Endothelial cell of umbilical vein (primary cell): ENCODE measurements at regions not wholly inside any gene's neighbourhood (a gene's known extent, or its start where the extent isn't known, plus 50 kb on each side); places are given as distances from the start of the nearest gene placed in this dataset.

Experiments used
- BruUV-seq: library from RNA; stranded (reverse); fragments of 400-500 nt; replicated peaks from 2 replicates; lab custom pipeline; 2021; lab: Mats Ljungman, UMichigan
- CTCF ChIA-PET: fragments of 300-600, 350-600 bp; sonication (Branson Sonifier 250); formaldehyde crosslinking; loops from one replicate; lab custom pipeline; 2021; ENCODE audit warnings: antibody characterized with exemption, inconsistent platforms; lab: Charles Lee
- POLR2A ChIA-PET: fragments of 300-600, 350-600 bp; sonication (Branson Sonifier 250); formaldehyde crosslinking; loops from one replicate; lab custom pipeline; 2021; ENCODE audit warnings: antibody characterized with exemption, inconsistent platforms; lab: Charles Lee
- DNase-seq: peaks from one replicate; pipeline ENCODE4 v3.0.0-alpha.2; 2011; ENCODE audit warnings: low read depth, low spot score
- FAIRE-seq: peaks from 2 replicates; lab custom pipeline; 2011; peaks lifted over from hg19 to GRCh38; lab: Jason Lieb, UNC
- H2AFZ ChIP-seq: 2 replicates; pipeline ENCODE4 v1.6.0; 2012; ENCODE audit warnings: low read depth, low read length, control low read depth, inconsistent platforms
- H3K27ac ChIP-seq: 2 replicates; pipeline ENCODE4 v1.5.1; 2011; ENCODE audit warnings: low read depth, mild to moderate bottlenecking, control low read depth, low read length, moderate library complexity; ENCODE audit not compliant: insufficient read depth
- H3K27me3 ChIP-seq, 2 experiments: 2 replicates each; pipeline versions ENCODE4 v1.6.0 to v1.6.1; 2011; ENCODE audit warnings: low read length in 2 of 2, mixed read lengths in 1 of 2; ENCODE audit not compliant: control insufficient read depth in 2 of 2, insufficient read depth in 2 of 2
- H3K36me3 ChIP-seq, 2 experiments: 2 replicates in 1 of 2; 3 replicates in 1 of 2; pipeline ENCODE4 v1.5.1; 2011; ENCODE audit warnings: low read length in 2 of 2, mild to moderate bottlenecking in 1 of 2, moderate library complexity in 1 of 2; ENCODE audit not compliant: control insufficient read depth in 2 of 2, insufficient read depth in 2 of 2; ENCODE audit errors: extremely low read depth in 1 of 2
- H3K4me1 ChIP-seq: 3 replicates; pipeline ENCODE4 v1.5.1; 2011; ENCODE audit warnings: mild to moderate bottlenecking, low read length; ENCODE audit not compliant: control insufficient read depth, insufficient read depth; ENCODE audit errors: extremely low read depth
- H3K4me2 ChIP-seq: 2 replicates; pipeline ENCODE4 v1.6.1; 2011; ENCODE audit warnings: low read length, control low read depth, mixed read lengths; ENCODE audit not compliant: insufficient read depth
- H3K4me3 ChIP-seq, 3 experiments: fragments of 200-600 bp in 1 of 3; sonication (generic), shearing (Covaris generic) in 1 of 3; replicated peaks in 1 of 3; 2 replicates each; pipeline ENCODE4 v1.5.1; 2011 to 2016; ENCODE audit warnings: control low read depth in 3 of 3, low read length in 3 of 3, mild to moderate bottlenecking in 2 of 3, inconsistent platforms in 1 of 3, low read depth in 1 of 3, moderate library complexity in 1 of 3; ENCODE audit not compliant: insufficient read depth in 1 of 3
- H3K79me2 ChIP-seq: 2 replicates; pipeline ENCODE4 v1.6.0; 2012; ENCODE audit warnings: low read length, inconsistent platforms; ENCODE audit not compliant: control insufficient read depth, insufficient read depth
- H3K9ac ChIP-seq: replicated peaks from 2 replicates; pipeline ENCODE3; 2011; ENCODE audit warnings: low read length, control low read depth; ENCODE audit not compliant: insufficient read depth; ENCODE audit errors: extremely low read depth
- H3K9me1 ChIP-seq: replicated peaks from 3 replicates; pipeline ENCODE4 v1.6.0; 2011; ENCODE audit warnings: mild to moderate bottlenecking, low read length; ENCODE audit not compliant: control insufficient read depth, insufficient read depth; ENCODE audit errors: extremely low read depth
- H3K9me3 ChIP-seq: replicated peaks from 2 replicates; pipeline ENCODE4 v1.5.1; 2012; ENCODE audit warnings: low read length, inconsistent platforms; ENCODE audit not compliant: control insufficient read depth, insufficient read depth
- H4K20me1 ChIP-seq: replicated peaks from 2 replicates; pipeline ENCODE3; 2011; ENCODE audit warnings: mild to moderate bottlenecking, low read length; ENCODE audit not compliant: control insufficient read depth, insufficient read depth; ENCODE audit errors: extremely low read depth
- EZH2 ChIP-seq: IDR thresholded peaks from 2 replicates; pipeline ENCODE4 v1.6.1; 2012; ENCODE audit warnings: borderline replicate concordance, low read depth, mild to moderate bottlenecking, moderate library complexity, low read length, inconsistent platforms; ENCODE audit not compliant: severe bottlenecking
- FOS ChIP-seq: IDR thresholded peaks from 2 replicates; pipeline ENCODE4 v1.6.1; 2011; ENCODE audit warnings: mild to moderate bottlenecking, low read length, moderate library complexity, borderline replicate concordance; ENCODE audit not compliant: insufficient read depth
- GATA2 ChIP-seq: IDR thresholded peaks from 2 replicates; pipeline ENCODE4 v1.7.0; 2011; ENCODE audit warnings: low read depth, mild to moderate bottlenecking, moderate library complexity, mixed read lengths, low read length; ENCODE audit not compliant: insufficient read length, insufficient read depth
- JUN ChIP-seq: IDR thresholded peaks from 2 replicates; pipeline ENCODE4 v1.6.1; 2011; ENCODE audit warnings: borderline replicate concordance, low read depth; ENCODE audit not compliant: insufficient read length, insufficient read depth
- MYC ChIP-seq: IDR thresholded peaks from one replicate; pipeline ENCODE4 v1.6.1; 2011; ENCODE audit warnings: mild to moderate bottlenecking, low read depth, low read length
- POLR2A ChIP-seq: IDR thresholded peaks from 2 replicates; pipeline ENCODE4 v1.6.1; 2012; ENCODE audit warnings: low read depth, mild to moderate bottlenecking, control low read depth, low read length
- POLR2AphosphoS5 ChIP-seq: IDR thresholded peaks from 2 replicates; pipeline ENCODE4 v1.6.1; 2012; ENCODE audit warnings: low read depth, mild to moderate bottlenecking, control low read depth, low read length, moderate library complexity; ENCODE audit not compliant: insufficient read depth
- dilution Hi-C: fragments of 300-500 bp; cut with MboI; formaldehyde crosslinking; loops from one replicate; pipeline ENCODE4 v1.15.0; 2019; ENCODE audit warnings: low sequenced_read_pairs; ENCODE audit not compliant: extremely low pct_ligation_motif_present
- intact Hi-C: fragments of 100-400 bp; cut with micrococcal nuclease; formaldehyde crosslinking; loops from one replicate; pipeline ENCODE4 v1.10.0; 2022
- TF ChIP-seq, protein P1 (sequence below): IDR thresholded peaks from 2 replicates; pipeline ENCODE4 v1.6.1; 2011; ENCODE audit not compliant: insufficient read depth, insufficient read length
- TF ChIP-seq, protein P2 (sequence below), 2 donors: IDR thresholded peaks; 1 replicate in 1 of 2; 2 replicates in 1 of 2; pipeline ENCODE4 v1.5.1; 2011; ENCODE audit warnings: low read length in 2 of 2, mild to moderate bottlenecking in 2 of 2, moderate library complexity in 2 of 2, control low read depth in 1 of 2, inconsistent platforms in 1 of 2, low read depth in 1 of 2; ENCODE audit not compliant: insufficient read depth in 1 of 2; ENCODE audit errors: extremely low read depth in 1 of 2

DNA sequence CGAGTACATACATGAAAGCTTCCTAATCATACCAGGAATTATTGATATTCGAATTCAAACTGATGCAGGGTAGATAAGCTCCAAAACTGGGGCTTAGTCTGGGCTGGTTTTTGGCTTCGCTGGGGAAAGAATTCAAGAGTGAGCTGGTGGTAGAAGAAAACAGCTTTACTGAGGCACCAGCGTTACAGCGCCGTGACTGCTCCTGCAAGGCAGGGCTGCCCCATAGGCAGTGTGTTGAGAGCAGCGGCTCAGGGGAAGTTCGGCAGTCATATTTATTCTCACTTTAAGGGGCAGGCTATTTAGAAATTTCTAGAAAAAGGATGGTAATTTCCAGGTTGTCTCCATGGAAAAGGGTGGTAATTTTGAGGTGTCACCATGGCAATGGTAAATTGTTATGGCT, 292.6 kb upstream of the TCF4 start:
- dilution Hi-C loops (no loop called here), intact Hi-C loops (no loop called here)
- Histone ChIP-seq H2AFZ (no peak overlapping the region), H3K9me3 (no peaks in the 10 kb centered on the region), H3K27me3 (peaks cover 2% of the 10 kb centered on the region in 2 experiments), H3K36me3 (no peaks in the 10 kb centered on the region), H4K20me1 (no peaks in the 10 kb centered on the region), H3K4me3 (no peak overlapping the region), H3K27ac (no peak overlapping the region), H3K4me1 (no peaks in the 10 kb centered on the region), H3K4me2 (no peak overlapping the region), H3K9me1 (no peaks in the 10 kb centered on the region), H3K79me2 (no peaks in the 10 kb centered on the region), H3K9ac (no peak overlapping the region)
- CTCF ChIA-PET = interaction anchor here (2.1 kb wide), 1 partner anchor 19 kb away, joined by 8 read pairs; no protein-coding TSS in a partner anchor
- FAIRE-seq (no peak), DNase-seq (no peak)
- BruUV-seq = no TSS peak
- TF ChIP-seq JUN = no peak
- no peak for TF ChIP-seq POLR2AphosphoS5
- no peak for TF ChIP-seq POLR2A
- TF ChIP-seq, protein P1, sequence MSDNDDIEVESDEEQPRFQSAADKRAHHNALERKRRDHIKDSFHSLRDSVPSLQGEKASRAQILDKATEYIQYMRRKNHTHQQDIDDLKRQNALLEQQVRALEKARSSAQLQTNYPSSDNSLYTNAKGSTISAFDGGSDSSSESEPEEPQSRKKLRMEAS = no peak
- TF ChIP-seq EZH2 = no peak
- TF ChIP-seq, protein P2, sequence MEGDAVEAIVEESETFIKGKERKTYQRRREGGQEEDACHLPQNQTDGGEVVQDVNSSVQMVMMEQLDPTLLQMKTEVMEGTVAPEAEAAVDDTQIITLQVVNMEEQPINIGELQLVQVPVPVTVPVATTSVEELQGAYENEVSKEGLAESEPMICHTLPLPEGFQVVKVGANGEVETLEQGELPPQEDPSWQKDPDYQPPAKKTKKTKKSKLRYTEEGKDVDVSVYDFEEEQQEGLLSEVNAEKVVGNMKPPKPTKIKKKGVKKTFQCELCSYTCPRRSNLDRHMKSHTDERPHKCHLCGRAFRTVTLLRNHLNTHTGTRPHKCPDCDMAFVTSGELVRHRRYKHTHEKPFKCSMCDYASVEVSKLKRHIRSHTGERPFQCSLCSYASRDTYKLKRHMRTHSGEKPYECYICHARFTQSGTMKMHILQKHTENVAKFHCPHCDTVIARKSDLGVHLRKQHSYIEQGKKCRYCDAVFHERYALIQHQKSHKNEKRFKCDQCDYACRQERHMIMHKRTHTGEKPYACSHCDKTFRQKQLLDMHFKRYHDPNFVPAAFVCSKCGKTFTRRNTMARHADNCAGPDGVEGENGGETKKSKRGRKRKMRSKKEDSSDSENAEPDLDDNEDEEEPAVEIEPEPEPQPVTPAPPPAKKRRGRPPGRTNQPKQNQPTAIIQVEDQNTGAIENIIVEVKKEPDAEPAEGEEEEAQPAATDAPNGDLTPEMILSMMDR (IDR thresholded peaks at IDR 0.05; ENCODE audit: extremely low read depth in 1 of 2, insufficient read depth in 1 of 2, low read depth in 1 of 2, low read length in 2 of 2) = no peak
- POLR2A ChIA-PET = no interaction called here

DNA sequence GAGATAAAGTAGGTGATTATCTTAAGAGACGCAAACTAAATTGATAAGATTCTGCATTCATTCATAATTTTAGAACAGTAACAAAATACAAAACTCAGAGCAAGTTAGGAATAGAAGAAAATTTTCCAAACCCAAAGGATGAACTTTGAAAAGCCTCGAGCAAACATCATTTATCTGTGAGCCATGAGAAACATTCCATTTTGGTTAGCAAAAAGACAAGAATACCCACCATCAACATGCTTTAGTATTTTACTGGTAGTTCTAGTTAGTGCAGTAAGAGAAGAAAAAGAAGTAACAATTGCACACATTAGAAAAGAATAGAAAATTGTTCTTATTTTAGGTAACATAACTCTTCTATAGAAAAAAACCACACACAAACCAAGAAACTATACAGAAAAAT, 291.3 kb upstream of the TCF4 start:
- H2AFZ ChIP-seq = no peak overlapping the region
- H3K4me1 ChIP-seq = no peaks in the 10 kb centered on the region
- H3K9me3 ChIP-seq = no peaks in the 10 kb centered on the region
- H3K27me3 ChIP-seq = peaks cover 2% of the 10 kb centered on the region in 2 experiments
- no TSS peak for BruUV-seq
- intact Hi-C loops (no loop called here), dilution Hi-C loops (no loop called here)
- POLR2A ChIA-PET = no interaction called here
- DNase-seq (no peak), FAIRE-seq (no peak)
- H3K9me1 ChIP-seq = no peaks in the 10 kb centered on the region
- no peaks in the 10 kb centered on the region for H4K20me1 ChIP-seq
- CTCF ChIA-PET = interaction anchor here (1.1 kb wide), 1 partner anchor 696 kb away, joined by 4 read pairs; no protein-coding TSS in a partner anchor
- no peaks in the 10 kb centered on the region for H3K36me3 ChIP-seq
- no peak overlapping the region for H3K9ac ChIP-seq
- H3K4me2 ChIP-seq = no peak overlapping the region
- H3K27ac ChIP-seq = no peak overlapping the region
- no peaks in the 10 kb centered on the region for H3K79me2 ChIP-seq
- no peak overlapping the region for H3K4me3 ChIP-seq
- TF ChIP-seq JUN (no peak), POLR2AphosphoS5 (no peak), MYC (no peak), GATA2 (no peak), FOS (no peak), POLR2A (no peak), EZH2 (no peak)
- TF ChIP-seq, protein P2 (IDR thresholded peaks at IDR 0.05; ENCODE audit: extremely low read depth in 1 of 2, insufficient read depth in 1 of 2, low read depth in 1 of 2, low read length in 2 of 2) = no peak
- TF ChIP-seq, protein P1 = no peak
